CD4-positive, alpha-beta T cell treated with Interleukin-17A for 4 hours (primary cell): ENCODE measurements at regions not wholly inside any gene's neighbourhood (a gene's known extent, or its start where the extent isn't known, plus 50 kb on each side); places are given as distances from the start of the nearest gene placed in this dataset.
"Not testable (repeated sequence)": the region's sequence is repeated elsewhere in the genome, so short reads cannot be mapped to it uniquely, and the experiment has no call there.

Source experiments
- DNase-seq: peaks from one replicate; pipeline ENCODE4 v3.0.0-alpha.2; 2020; ENCODE audit warnings: mixed read lengths

DNA sequence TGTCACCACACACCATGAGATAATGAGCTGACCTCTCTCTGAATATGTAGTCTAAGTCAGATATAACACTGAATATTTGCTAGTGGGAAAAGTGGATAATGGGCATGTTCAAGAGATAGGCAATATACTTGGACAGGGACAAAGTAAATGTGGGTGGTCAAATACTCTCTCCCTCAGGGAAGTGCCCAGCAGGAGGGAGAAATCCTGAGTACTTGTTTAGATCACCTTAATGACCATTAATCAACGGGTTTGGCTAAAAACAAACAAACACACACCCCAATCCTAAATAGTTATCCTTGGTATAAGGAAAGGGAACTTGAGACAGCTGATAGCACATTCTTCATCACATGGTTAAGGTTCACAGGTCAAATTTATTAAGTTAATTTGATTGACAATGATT, 933.5 kb downstream of the C4orf33 start:
- DNase-seq, result no peak

DNA sequence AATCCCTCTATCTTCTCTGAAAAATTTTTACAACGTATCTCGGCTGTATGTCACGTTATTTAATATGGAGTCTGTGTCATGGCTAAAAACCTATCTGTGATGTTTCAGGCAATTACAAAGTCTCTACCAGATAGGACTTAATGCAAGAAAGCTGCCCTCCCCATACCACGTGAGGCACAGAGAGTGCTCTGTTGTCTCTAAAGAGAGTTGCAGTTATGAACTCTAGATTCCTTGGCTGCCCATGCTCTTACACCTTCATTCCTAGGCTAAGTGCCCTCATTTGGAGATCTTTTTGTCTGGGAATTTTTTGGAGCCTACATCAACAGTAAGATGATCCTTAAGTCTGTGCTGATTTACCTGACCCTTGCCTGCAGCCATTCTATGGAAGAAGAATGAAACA, 935.9 kb downstream of the C4orf33 start:
- DNase-seq, result no peak

DNA sequence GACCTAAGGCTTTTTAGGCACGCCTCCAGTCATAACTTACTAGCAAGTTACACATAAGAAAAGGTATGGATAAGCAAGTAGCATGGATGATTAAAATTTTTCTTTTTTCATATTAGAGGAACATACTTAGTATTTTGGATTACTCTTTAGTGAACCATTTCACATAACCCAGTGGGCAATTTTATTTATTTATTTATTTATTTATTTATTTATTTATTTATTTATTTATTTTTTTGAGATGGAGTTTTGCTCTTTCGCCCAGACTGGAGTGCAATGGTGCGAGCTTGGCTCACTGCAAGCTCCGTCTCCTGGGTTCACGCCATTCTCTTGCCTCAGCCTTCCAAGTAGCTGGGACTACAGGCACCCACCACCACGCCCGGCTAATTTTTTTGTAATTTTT, 937.7 kb downstream of the C4orf33 start:
- not testable (repeated sequence) for DNase-seq

DNA sequence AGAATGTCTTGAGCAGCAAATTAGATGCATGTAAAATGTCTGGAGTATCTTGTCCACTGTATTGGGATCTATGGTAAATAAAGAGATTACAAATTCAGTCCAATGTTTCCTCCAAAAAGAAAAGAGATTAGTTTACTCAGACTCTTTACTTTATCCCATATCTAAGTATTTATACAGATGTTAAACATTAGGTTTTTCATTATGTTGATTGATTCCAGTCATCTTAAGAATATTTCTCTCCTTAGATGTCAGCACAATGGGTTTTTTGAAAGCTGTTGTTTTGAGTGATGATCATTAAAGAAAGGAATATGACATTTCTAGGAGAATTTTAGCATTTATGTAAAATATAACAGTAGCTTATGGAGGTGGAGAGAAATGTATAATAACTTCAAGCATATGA, 938.9 kb downstream of the C4orf33 start:
- DNase-seq, result no peak

DNA sequence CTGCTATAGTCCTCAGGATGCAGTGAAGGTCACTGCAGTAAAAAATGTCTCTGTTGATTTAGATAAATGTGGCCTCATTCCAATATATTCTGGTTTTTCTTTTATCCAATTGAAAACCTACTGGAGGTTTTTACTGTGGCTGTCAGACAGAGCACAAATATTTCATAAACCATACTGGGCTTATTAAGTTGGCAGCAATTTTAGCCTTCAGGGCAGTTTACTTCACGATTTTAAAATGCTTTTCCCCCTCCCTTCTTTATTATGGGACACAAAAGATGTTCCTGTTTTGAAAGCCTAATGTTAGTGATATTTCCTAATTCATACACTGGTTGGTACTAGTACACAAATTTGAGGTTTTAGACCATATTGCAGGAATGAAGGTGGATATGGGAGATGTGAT, 939.4 kb downstream of the C4orf33 start:
- no peak for DNase-seq

DNA sequence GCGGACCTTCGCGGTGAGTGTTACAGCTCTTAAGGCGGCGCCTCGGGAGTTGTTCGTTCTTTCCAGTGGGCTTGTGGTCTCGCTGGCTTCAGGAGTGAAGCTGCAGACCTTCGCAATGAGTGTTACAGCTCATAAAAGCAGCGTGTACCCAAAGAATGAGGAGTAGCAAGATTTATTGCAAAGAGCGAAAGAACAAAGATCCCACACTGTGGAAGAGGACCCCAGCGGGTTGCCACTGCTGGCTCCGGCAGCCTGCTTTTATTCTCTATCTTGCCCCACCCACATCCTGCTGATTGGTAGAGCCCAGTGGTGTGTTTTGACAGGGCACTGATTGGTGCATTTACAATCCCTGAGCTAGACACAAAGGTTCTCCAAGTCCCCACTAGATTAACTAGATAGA, 941.9 kb downstream of the C4orf33 start:
- DNase-seq, result not testable (repeated sequence)

DNA sequence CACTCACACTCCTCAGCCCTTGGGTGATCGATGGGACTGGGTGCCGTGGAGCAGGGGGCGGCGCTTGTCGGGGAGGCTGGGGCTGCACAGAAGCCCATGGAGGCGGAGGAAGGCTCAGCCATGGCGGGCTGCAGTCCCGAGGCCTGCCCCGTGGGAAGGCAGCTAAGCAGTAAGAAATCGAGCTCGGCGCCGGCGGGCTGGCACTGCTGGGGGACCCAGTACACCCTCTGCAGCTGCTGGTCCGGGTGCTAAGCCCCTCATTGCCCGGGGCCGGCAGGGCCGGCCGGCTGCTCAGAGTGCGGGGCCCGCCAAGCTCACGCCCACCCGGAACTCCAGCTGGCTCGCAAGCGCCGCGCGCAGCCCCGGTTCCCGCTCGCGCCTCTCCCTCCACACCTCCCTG, 942.6 kb downstream of the C4orf33 start:
- not testable (repeated sequence) for DNase-seq

DNA sequence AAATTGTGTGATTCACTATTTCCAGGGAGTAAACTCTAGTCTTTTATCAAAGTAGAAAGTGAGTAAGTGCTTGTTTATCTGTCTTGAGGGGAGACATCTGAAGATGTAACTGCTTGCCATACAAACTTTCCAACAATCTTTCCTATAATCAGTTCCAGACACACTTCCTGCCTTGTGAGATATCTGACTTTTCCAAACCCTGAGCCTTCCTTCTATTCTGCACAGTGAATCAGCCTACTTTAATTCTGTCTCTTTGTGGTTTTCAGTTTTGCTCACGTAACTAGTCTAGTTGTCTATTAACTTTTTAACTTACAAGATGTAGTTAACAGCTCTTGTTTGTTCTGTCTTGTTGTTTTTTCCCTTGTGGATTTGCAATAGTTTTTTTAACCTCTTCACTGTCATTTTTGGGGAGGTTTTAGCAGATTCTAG, 947.8 kb downstream of the C4orf33 start:
- no peak for DNase-seq

DNA sequence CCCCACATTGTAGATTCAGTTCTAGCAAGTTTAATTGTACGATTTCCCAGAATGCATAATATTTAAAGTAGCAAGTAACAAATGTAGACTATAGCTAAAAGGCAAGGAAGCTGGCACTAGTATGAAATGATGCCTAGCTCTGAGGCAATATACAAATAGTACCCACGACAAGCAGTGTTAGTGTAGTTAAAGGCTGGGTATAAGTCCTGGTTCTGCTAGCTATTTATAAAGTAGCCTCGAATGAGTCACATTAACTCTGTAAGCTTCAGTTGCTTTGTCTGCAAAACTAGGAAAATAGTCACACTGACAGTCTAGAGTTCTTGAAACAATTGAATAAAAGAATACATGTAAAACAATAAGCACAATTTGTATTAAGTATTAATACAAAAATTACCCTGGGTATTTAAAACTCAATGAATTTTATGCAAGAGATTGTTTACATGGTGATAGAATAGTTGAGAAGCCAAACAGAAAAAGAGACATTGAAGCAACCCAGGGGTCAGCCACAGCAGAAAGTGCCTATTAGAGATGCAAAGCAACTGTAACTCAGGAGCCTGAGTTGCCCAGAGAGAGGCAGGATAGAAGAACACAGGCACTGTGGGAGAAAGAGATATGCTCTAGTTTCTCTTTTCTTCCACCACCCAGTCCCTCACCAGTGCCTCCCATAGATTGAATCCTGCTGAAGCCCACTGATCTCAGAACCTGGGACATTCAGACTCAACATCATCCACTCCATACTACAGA, 949.0 kb downstream of the C4orf33 start:
- DNase-seq, result no peak

DNA sequence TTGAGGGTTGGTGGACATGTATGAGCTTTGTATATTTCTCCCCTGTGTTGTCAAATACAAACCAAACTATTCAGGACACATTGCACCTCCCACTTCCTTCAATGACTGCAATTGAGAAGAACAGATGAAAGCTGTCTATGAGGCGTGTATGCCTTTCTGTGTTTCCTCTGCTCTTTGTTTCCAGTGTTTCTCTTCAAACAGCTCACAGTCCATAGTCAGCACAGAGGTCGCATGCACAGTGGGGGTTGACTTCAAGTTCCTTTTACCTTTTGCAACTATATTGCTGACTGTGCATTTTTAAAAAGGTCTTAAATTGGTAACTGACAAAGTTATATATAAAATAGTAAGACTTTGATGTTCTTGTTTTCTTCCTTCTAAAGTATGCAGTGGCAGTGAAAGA, 957.8 kb downstream of the C4orf33 start:
- no peak for DNase-seq

DNA sequence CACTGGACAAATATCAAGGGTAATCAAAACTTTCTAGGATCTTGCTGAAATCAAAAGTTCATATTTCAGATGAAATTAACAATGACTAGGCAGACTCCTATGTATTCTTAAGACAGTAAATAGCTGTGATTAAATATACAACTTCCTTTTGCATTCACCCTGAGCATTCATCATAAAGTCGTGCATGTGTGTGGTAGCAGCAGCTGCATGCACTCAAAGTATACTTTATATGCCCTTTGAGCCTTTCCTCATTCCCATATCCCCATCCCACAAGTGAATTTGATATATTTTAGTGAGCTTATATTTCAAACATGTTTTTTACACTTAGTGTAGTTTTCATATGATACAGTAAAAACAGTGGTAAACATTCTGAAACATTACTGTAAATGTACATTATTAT, 959.0 kb downstream of the C4orf33 start:
- no peak for DNase-seq

DNA sequence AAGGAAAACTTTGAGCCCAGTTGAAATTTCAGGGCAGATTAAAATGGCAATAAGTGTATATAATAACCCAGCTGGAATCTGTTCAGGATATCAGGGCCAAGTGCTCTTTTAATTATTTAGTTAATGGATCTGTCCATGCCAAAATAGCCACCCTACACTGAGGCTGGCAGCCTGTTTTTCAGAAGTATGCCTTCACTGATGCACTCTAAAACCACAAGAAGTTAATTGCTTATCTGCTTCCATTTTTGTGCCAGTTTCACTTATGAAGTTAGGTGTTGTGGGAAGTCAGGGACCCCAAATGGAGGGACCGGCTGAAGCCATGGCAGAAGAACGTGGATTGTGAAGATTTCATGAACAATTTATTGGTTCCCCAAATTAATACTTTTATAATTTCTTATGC, 960.3 kb downstream of the C4orf33 start:
- no peak for DNase-seq

DNA sequence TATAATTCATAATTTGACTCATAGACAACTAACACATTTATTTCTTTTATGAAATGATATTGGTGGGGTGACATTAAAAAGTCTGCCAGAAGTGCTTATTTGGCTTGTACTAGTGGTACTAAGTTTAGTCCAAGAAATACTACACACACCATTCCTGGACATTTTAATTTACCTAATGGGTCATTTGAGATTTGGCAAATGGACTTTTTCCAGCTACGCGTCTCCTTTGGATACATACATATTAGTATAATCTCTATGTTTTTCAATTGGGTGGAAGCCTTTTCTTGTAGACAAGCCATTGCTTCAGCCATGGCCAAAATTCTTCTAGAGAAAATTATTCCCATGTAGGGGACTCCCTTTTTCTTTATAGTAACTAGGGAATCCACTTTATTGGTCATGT, 968.5 kb downstream of the C4orf33 start:
- no peak for DNase-seq

DNA sequence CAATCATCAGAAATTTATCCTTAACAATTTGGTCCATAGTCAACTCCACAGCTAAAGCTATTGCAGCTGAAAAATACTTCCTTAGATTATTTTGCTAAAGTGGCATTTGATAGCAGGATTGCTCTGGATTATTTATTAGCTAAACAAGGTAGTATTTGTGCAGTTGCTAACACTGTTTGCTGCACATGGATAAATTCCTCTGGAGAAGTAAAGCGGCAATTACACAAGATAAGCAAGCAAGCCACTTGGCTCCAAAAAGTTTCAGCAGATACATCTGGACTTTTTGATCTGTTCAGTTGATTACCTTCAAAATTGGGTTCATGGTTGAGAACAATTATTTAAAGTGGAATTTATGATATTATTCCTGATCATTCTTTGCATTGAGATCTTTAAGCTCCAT, 971.5 kb downstream of the C4orf33 start:
- no peak for DNase-seq

DNA sequence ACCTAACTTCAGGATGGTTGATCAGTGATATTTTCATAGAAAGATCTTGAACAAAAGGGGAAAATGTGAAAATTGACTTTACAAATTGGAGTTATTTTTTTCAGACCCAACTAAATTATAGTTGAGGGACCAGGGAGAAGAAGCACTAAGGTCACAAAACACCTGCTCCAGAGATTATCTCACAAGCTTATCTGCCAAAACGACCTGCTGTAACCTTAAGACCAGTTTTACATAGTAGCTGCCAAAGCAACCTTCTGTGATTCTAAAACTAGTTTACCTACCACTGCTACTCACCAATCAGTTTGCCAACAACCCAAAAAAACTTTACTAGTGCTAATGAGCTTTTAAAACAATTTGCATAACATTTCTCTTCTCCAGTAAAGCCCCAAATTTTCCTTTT, 972.1 kb downstream of the C4orf33 start:
- DNase-seq, result no peak

DNA sequence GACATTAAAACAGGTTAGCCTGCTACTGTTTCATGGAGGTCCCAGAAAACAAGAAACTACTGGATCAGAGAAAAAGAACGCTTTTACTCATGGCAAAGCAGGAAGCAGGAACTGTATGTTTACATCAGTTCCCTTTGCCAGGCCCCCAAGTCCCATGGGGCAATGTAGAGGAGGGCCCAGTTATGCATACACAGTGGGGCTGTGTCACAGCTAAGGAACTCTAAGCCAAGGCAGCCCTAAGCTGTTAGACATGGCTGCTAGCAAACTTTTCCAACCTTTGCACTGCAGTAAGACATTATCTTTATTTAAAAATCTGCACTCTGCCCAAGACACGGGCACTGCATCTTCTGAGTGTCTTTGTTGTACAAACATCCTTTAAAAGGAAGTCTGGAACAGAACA, 975.8 kb downstream of the C4orf33 start:
- no peak for DNase-seq

DNA sequence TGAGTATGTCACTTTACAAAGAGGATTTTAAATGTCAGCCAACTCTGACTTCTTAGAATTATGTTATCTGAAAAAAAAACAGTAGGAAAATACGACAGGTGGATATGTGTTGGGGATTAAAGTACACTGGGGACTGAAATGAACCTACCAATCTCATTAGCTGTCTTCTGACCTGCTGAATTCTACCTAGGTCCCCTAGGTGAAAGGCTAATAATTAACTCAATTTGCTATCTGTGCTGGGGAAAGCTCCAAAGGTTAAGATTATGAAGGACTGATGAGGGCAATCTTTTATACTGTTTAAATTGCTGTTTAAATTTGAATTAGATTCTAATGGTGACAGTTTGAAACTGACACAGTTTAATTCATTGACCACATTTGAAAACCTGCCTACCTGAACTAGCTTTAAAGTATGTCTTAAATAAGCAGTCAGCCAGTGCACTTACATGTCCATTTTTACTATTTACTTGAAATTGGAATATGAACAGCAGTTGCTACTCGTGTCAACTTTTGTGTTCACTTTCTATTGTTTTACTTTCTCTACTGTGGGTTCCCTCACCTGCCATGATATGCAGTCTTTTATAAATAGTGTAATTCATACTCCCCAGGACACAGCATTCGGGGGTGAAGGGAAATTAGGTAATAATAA, 977.3 kb downstream of the C4orf33 start:
- DNase-seq, result no peak

DNA sequence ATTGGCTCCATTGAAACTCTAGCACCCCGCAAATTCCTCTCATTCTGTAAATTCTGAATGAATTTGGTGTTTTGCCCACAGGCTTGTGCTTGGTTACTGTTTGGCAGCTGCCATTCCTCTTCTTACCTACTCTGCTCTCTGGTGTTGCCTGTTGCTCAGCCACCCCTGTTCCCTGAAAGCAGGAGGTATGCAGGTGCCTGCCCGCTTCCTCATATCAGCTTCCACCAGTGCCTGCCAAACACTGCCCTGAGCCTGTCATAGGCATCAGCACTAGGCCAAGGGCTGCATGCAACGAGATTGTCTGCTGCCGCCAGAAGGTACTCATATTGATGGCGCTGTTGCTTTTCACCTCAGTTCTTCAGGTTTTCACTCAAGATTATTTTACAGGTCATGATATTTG, 978.1 kb downstream of the C4orf33 start:
- no peak for DNase-seq

DNA sequence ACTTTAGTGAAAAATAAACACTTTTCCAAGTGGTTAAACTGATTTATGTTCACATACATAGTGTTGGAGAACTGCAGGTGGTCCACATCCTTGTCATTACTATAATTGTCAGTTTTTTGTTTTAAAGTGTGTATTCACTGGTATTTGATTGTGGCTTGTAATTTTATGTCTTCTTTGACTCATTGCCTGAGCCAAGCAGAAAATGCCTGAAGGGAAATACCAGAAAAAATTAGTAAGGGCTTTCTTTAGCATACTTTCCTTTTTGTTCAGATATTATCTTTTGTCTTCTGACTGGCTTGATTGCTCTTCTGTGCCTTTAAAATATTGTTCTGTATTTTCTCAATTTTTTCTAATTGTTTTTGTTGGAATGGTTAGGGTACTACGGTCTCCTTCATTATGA, 981.3 kb downstream of the C4orf33 start:
- DNase-seq, result no peak

DNA sequence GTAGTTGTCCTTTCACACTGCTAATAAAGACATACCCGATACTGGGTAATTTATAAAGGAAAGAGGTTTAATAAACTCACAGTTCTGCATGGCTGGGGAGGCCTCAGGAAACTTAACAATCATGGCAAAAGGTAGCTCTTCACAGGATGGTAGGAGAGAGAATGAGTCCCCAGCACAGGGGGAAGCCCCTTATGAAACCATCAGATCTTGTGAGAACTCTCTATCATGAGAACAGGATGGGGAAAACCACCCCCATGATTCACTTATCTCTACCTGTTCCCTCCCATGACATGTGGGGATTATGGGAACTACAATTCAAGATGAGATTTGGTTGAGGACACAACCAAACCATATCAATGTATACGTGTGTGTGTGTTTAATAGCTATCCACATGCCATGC, 983.1 kb downstream of the C4orf33 start:
- not testable (repeated sequence) for DNase-seq

DNA sequence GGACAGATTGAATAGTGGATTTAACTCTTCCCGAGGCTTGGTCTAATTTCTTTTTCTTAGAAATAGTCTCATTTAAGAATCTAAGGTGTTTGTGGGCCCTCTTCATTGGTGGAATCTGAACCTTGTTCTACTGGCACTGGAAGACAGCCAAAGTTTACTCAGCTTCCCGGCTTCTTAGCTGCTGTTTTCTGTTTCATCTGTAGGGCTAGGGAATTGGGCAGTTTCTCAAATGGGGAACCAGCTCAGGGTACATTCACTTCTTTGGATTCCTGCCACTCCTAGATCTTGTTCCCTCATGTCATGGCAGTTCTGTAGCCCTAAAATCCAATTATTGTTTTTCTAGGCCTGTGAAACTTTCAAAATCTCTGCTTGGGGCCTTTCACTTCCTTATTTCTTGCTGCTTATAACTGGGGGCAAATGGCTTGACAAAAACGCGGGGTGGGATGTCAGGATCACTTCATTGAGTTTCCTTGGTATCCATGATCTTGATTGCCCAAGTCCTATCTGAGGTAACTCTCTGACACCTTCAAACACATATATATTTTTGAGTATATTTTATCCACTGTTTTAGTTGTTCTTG, 985.0 kb downstream of the C4orf33 start:
- DNase-seq, result no peak

DNA sequence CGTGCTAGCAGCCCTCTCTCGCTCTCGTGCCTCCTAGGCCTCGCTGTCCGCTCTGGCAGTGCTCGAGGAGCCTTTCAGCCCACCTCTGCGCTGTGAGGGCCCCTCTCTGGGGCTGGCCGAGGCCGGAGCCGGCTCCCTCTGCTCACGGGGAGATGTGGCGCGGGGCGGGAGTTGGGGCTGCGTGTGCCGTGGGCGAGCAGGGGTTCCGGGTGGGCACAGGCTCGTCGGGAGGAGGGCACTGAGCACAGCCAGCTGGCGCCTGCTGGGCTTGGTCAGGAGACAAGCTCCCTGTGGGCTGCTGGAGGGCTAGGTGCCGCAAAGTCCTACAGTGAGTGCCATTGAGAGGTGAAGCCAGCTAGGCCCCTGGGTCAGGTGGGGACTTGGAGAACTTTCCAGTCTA, 994.5 kb downstream of the C4orf33 start:
- DNase-seq, result no peak

DNA sequence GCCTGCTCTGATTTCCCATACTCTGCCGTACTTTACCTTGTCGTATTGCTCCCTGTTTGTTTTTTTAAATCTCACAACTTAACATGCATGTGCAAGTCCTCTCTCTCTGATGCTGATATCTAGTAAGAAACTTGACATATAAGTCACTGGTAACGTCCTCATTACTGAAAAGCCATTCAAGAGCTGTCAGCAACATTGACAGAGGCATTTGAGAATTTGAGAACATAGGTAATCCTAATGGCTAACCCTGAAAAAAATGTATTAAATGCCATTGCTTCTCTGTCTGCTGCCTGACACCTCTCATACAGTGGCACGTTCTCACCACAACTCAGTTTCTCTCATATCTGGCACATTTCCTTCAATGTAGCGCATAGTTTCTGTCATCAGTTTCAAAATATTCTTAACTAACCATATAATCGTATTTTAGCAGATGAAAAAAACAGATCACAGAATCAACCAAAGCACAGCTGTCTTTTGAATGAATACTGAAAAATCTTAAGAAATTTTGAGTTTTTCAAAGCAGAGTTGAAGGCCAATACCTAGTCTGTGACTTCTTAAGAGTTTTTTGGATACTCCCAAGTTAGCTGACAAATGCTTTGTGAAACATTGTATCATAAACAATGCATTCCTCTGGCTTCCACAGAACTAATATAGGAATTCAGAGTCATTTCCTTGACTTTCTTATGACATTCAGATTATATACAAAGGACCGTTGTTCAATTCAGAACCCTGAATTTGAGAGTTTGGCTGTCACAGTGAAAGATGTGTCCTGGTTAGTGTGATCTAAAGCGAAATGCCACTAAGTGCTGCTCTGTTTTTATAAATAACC, 996.4 kb downstream of the C4orf33 start:
- no peak for DNase-seq

DNA sequence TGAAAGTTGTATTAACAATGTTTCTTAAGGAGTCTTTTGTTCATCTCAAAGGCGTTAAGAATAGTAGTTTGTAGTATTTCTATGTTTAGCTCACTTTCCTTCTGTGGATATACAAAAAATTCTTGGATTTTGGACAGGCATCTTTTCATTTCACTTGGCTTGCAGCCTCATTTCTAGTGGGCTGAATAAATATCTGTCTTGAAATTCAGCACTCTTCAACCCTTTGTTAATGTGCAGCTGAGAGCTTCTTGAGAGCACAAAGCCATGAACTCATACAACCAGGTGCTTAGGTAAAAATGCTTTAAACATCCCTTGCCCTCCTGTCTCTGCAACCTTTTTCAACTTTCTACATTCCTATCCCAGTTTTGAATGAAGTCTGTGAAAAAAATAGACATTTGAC, 1003.2 kb downstream of the C4orf33 start:
- DNase-seq, result no peak
